ENCODE measurements at regions not wholly inside any gene's neighbourhood (a gene's known extent, or its start where the extent isn't known, plus 50 kb on each side); places are given as distances from the start of the nearest gene placed in this dataset.

GRCh38 chr16:35201151-35201550 lies 1741.7 kb downstream of the TP53TG3F start:
- intact Hi-C loops (cut with micrococcal nuclease; ENCODE audit: unreplicated experiment), result no loop called here
- Mint-ChIP-seq H3K27ac (ENCODE audit: unreplicated experiment) (no peak overlapping the region), H3K36me3 (ENCODE audit: insufficient read depth, unreplicated experiment) (no peaks in the 10 kb centered on the region), H3K4me3 (ENCODE audit: unreplicated experiment) (no peak overlapping the region), H3K4me1 (ENCODE audit: low read depth, unreplicated experiment) (no peaks in the 10 kb centered on the region), H3K9me3 (ENCODE audit: unreplicated experiment) (peaks cover 10% of the 10 kb centered on the region), H3K27me3 (ENCODE audit: insufficient read depth, unreplicated experiment) (no peaks in the 10 kb centered on the region)
- no peak for DNase-seq
- H3K4me1 ChIP-seq, result no peaks in the 10 kb centered on the region
- BruUV-seq (replicated peaks), result no TSS peak
- no peak for TF ChIP-seq CTCF (IDR thresholded peaks at IDR 0.05; ENCODE audit: insufficient read depth in 1 of 2, low read depth in 1 of 2, low read length in 1 of 2, severe bottlenecking in 1 of 2, unreplicated experiment in 1 of 2)
- H3K27me3 ChIP-seq (replicated peaks; ENCODE audit: control insufficient read depth, insufficient read depth, low read length), result no peaks in the 10 kb centered on the region
- no peak overlapping the region for H3K4me3 ChIP-seq (ENCODE audit: low read depth, low read length)
- H3K9me3 ChIP-seq, result no peaks in the 10 kb centered on the region
- ChIA-PET POLR2A (no interaction called here), CTCF (no interaction called here)
- H3K36me3 ChIP-seq (ENCODE audit: control insufficient read depth, insufficient read depth, low read length), result no peaks in the 10 kb centered on the region

- H3K4me1 Mint-ChIP-seq (ENCODE audit: low read depth, unreplicated experiment), result no peaks in the 10 kb centered on the region
- no peak overlapping the region for H3K4me3 Mint-ChIP-seq (ENCODE audit: unreplicated experiment)
- H3K9me3 Mint-ChIP-seq (ENCODE audit: unreplicated experiment), result peaks cover 13% of the 10 kb centered on the region
- intact Hi-C loops (cut with micrococcal nuclease; ENCODE audit: unreplicated experiment), result no loop called here
- BruUV-seq (replicated peaks), result no TSS peak
- Histone ChIP-seq H3K36me3 (ENCODE audit: control insufficient read depth, insufficient read depth, low read length) (no peaks in the 10 kb centered on the region), H3K27me3 (replicated peaks; ENCODE audit: control insufficient read depth, insufficient read depth, low read length) (no peaks in the 10 kb centered on the region), H3K9me3 (no peaks in the 10 kb centered on the region), H3K4me1 (no peaks in the 10 kb centered on the region), H3K4me3 (ENCODE audit: low read depth, low read length) (no peak overlapping the region)
- H3K36me3 Mint-ChIP-seq (ENCODE audit: insufficient read depth, unreplicated experiment), result no peaks in the 10 kb centered on the region
- no peaks in the 10 kb centered on the region for H3K27me3 Mint-ChIP-seq (ENCODE audit: insufficient read depth, unreplicated experiment)
- POLR2A ChIA-PET, result no interaction called here
- no peak for TF ChIP-seq CTCF (IDR thresholded peaks at IDR 0.05; ENCODE audit: insufficient read depth in 1 of 2, low read depth in 1 of 2, low read length in 1 of 2, severe bottlenecking in 1 of 2, unreplicated experiment in 1 of 2)
- H3K27ac Mint-ChIP-seq (ENCODE audit: unreplicated experiment), result no peak overlapping the region
- CTCF ChIA-PET, result no interaction called here
- DNase-seq, result no peak
Observed at GRCh38 chr16:35203636-35204035, 1744.2 kb downstream of the TP53TG3F start.

GRCh38 chr16:35207059-35207999 lies 1747.9 kb downstream of the TP53TG3F start:
- Histone ChIP-seq H3K9me3 (no peaks in the 10 kb centered on the region), H3K4me3 (ENCODE audit: low read depth, low read length) (no peak overlapping the region), H3K27me3 (replicated peaks; ENCODE audit: control insufficient read depth, insufficient read depth, low read length) (no peaks in the 10 kb centered on the region), H3K36me3 (ENCODE audit: control insufficient read depth, insufficient read depth, low read length) (no peaks in the 10 kb centered on the region), H3K4me1 (no peaks in the 10 kb centered on the region)
- intact Hi-C loops (cut with micrococcal nuclease; ENCODE audit: unreplicated experiment), result no loop called here
- H3K4me3 Mint-ChIP-seq (ENCODE audit: unreplicated experiment), result no peak overlapping the region
- H3K4me1 Mint-ChIP-seq (ENCODE audit: low read depth, unreplicated experiment), result no peaks in the 10 kb centered on the region
- BruUV-seq (replicated peaks), result no TSS peak
- no peaks in the 10 kb centered on the region for H3K27me3 Mint-ChIP-seq (ENCODE audit: insufficient read depth, unreplicated experiment)
- no peak overlapping the region for H3K27ac Mint-ChIP-seq (ENCODE audit: unreplicated experiment)
- H3K36me3 Mint-ChIP-seq (ENCODE audit: insufficient read depth, unreplicated experiment), result no peaks in the 10 kb centered on the region
- ChIA-PET POLR2A (no interaction called here), CTCF (no interaction called here)
- no peak for TF ChIP-seq CTCF (IDR thresholded peaks at IDR 0.05; ENCODE audit: insufficient read depth in 1 of 2, low read depth in 1 of 2, low read length in 1 of 2, severe bottlenecking in 1 of 2, unreplicated experiment in 1 of 2)
- no peak for DNase-seq
- H3K9me3 Mint-ChIP-seq (ENCODE audit: unreplicated experiment), result peaks cover 22% of the 10 kb centered on the region
